ENCODE measurements at regions not wholly inside any gene's neighbourhood (a gene's known extent, or its start where the extent isn't known, plus 50 kb on each side); places are given as distances from the start of the nearest gene placed in this dataset.
A peak's percentile ranks its signal among the peaks of the same experiment; 100 is the strongest.

- Histone ChIP-seq H2AK5ac (ENCODE audit: insufficient read length, low read length) (no peak overlapping the region), H3K4me1 (ENCODE audit: insufficient read depth, low read length) (peaks cover 2% of the 10 kb centered on the region; the same call in 1 of the 2 replicates), H3K27me3 (ENCODE audit: insufficient read depth, low read length) (no peaks in the 10 kb centered on the region; the same call in 1 of the 2 replicates), H4K5ac (ENCODE audit: insufficient read length, low read depth, low read length) (no peak overlapping the region), H3K27ac (ENCODE audit: insufficient read length, low read depth, low read length) (no peak overlapping the region), H3K4ac (ENCODE audit: low read depth, low read length) (no peak overlapping the region), H3K9me3 (ENCODE audit: control insufficient read depth, low read depth, low read length) (no peaks in the 10 kb centered on the region), H2BK120ac (ENCODE audit: low read depth, low read length, poor library complexity, severe bottlenecking) (no peak overlapping the region), H3T11ph (ENCODE audit: low read length) (no peak overlapping the region), H2BK20ac (ENCODE audit: low read depth, low read length, poor library complexity, severe bottlenecking) (no peak overlapping the region), H4K91ac (ENCODE audit: insufficient read length, low read depth, low read length) (no peak overlapping the region), H2BK15ac (ENCODE audit: low read depth, low read length) (0 out of 2 replicates have a peak overlapping the region, but pooled peaks have one; percentile 14), H3K23ac (ENCODE audit: insufficient read length, low read depth, low read length) (no peak overlapping the region), H3K79me1 (ENCODE audit: insufficient read depth, low read depth, low read length, poor library complexity, severe bottlenecking) (no peaks in the 10 kb centered on the region), H4K8ac (replicated peaks; ENCODE audit: insufficient read length, low read depth, low read length) (no peak overlapping the region), H3K56ac (ENCODE audit: insufficient read length, low read depth, low read length) (no peak overlapping the region), H2BK12ac (ENCODE audit: insufficient read length, low read depth, low read length) (no peak overlapping the region), H3K79me2 (ENCODE audit: insufficient read depth, low read length) (no peaks in the 10 kb centered on the region), H2AFZ (ENCODE audit: low read length) (no peak overlapping the region), H3K9ac (ENCODE audit: extremely low read depth, insufficient read length, low read length) (no peak overlapping the region), H4K20me1 (ENCODE audit: control insufficient read depth, insufficient read depth, insufficient read length) (no peaks in the 10 kb centered on the region), H3K18ac (ENCODE audit: insufficient read length, low read depth, low read length) (no peak overlapping the region), H3K14ac (ENCODE audit: insufficient read depth, low read length) (0 out of 2 replicates have a peak overlapping the region, but pooled peaks have one; percentile 53), H3K23me2 (ENCODE audit: insufficient read length, low read depth, low read length, poor library complexity, severe bottlenecking) (peaks cover 7% of the 10 kb centered on the region), H3K4me2 (ENCODE audit: insufficient read depth, insufficient read length, low read length) (no peak overlapping the region), H2BK5ac (ENCODE audit: insufficient read length, low read length) (no peak overlapping the region)
- TF ChIP-seq CTCF (conservative IDR thresholded peaks at IDR 0.05), result no peak
- peaks cover 69 to 77% of the 10 kb centered on the region in 2 experiments for H3K4me1 Mint-ChIP-seq
- no peak for DNase-seq
- WGBS (ENCODE audit: extremely low coverage, insufficient read length, low lambda C conversion rate), result no CpG with 5 or more reads among the region's 9 CpGs
- H3K36me3 Mint-ChIP-seq (ENCODE audit: insufficient read depth in 1 of 3, low read depth in 3 of 3), result peaks cover 3 to 6% (median 4%) of the 10 kb centered on the region in 3 experiments; a peak in 6 of 7 replicates
- H3K9me3 Mint-ChIP-seq, result peaks cover 4 to 5% of the 10 kb centered on the region in 2 experiments; a peak in 4 of 5 replicates
- peaks cover 24% of the 10 kb centered on the region for H3K27me3 Mint-ChIP-seq (ENCODE audit: low read depth)
- no peak overlapping the region for H3K27ac Mint-ChIP-seq
- H3K4me3 Mint-ChIP-seq, result no peak overlapping the region; a peak in 2 of 5 replicates
Measured at GRCh38 chr6:44004136-44004535, 123.1 kb downstream of the MRPL14 start.
